K562 (cell line): ENCODE measurements at regions not wholly inside any gene's neighbourhood (a gene's known extent, or its start where the extent isn't known, plus 50 kb on each side); places are given as distances from the start of the nearest gene placed in this dataset.
A peak's percentile ranks its signal among the peaks of the same experiment; 100 is the strongest.

Source experiments
- ATAC-seq: fragments of 200-7000 bp; cut with Tn5 transposase; 3 replicates; pipeline ENCODE4 v1.9.1; 2020; ENCODE audit warnings: moderate library complexity
- BruUV-seq: library from RNA; stranded (reverse); fragments of 400-500 nt; replicated peaks from 2 replicates; lab custom pipeline; 2021; lab: Mats Ljungman, UMichigan
- CTCF ChIA-PET: fragments of 300-600 bp; formaldehyde crosslinking; extraction: SDS; loops from one replicate; lab custom pipeline; 2021; ENCODE audit warnings: low intra/inter-chr PET ratio; lab: Yijun Ruan, JAX
- POLR2A ChIA-PET: fragments of 300-600, 350-650 bp; sonication (Branson Sonifier 250); formaldehyde crosslinking; extraction: SDS; loops from one replicate; lab custom pipeline; 2021; ENCODE audit warnings: antibody characterized with exemption, inconsistent platforms; lab: Yijun Ruan, JAX
- DNase-seq, 4 experiments: peaks; one replicate each; pipeline versions ENCODE4 v3.0.0 to v3.0.0-alpha.2; 2011 to 2018; ENCODE audit warnings: low spot score in 3 of 4, mixed read lengths in 3 of 4; ENCODE audit errors: extremely low read depth in 1 of 4
- FAIRE-seq: peaks from 2 replicates; lab custom pipeline; 2011; peaks lifted over from hg19 to GRCh38; lab: Jason Lieb, UNC
- H2AFZ ChIP-seq: 2 replicates; pipeline ENCODE4 v1.6.0; 2011; ENCODE audit warnings: low read depth, low read length, control low read depth, inconsistent platforms
- H3K27ac ChIP-seq: fragments of 200-600 bp; 3 replicates; pipeline ENCODE4 v1.8.0; 2011; ENCODE audit warnings: low read depth, mild to moderate bottlenecking, control low read depth, inconsistent platforms, low read length, moderate library complexity, mixed read lengths; ENCODE audit errors: extremely low read depth
- H3K27me3 ChIP-seq, 2 experiments: fragments of 300-600 bp in 1 of 2; 2 replicates in 1 of 2; 3 replicates in 1 of 2; pipeline versions ENCODE4 v1.6.0 to v1.8.0; 2011; ENCODE audit warnings: inconsistent platforms in 2 of 2, low read length in 2 of 2, mild to moderate bottlenecking in 1 of 2, mixed read lengths in 1 of 2, moderate library complexity in 1 of 2; ENCODE audit not compliant: control insufficient read depth in 2 of 2, insufficient read depth in 2 of 2
- H3K36me3 ChIP-seq: fragments of 300-600 bp; 3 replicates; pipeline ENCODE4 v1.8.0; 2011; ENCODE audit warnings: mild to moderate bottlenecking, low read length, inconsistent platforms; ENCODE audit not compliant: control insufficient read depth, insufficient read depth
- H3K4me1 ChIP-seq, 2 experiments: fragments of 200-600 bp in 1 of 2; replicated peaks in 1 of 2; 2 replicates in 1 of 2; 3 replicates in 1 of 2; pipeline versions ENCODE4 v1.5.1 to v1.8.0; 2011; ENCODE audit warnings: inconsistent platforms in 2 of 2, low read length in 2 of 2, mild to moderate bottlenecking in 1 of 2, mixed read lengths in 1 of 2, moderate library complexity in 1 of 2; ENCODE audit not compliant: control insufficient read depth in 2 of 2, insufficient read depth in 2 of 2
- H3K4me2 ChIP-seq: 2 replicates; pipeline ENCODE4 v1.6.1; 2011; ENCODE audit warnings: low read length, control low read depth, inconsistent platforms, mixed read lengths; ENCODE audit not compliant: insufficient read depth
- H3K4me3 ChIP-seq: fragments of 200-600 bp; sonication (generic), shearing (Covaris generic); 2 replicates; pipeline ENCODE4 v1.5.1; 2016; ENCODE audit warnings: control low read depth, inconsistent platforms
- H3K79me2 ChIP-seq: fragments of 200-600 bp; 3 replicates; pipeline ENCODE4 v1.8.0; 2011; ENCODE audit warnings: low read length, inconsistent platforms; ENCODE audit not compliant: control insufficient read depth, insufficient read depth
- H3K9ac ChIP-seq, 2 experiments: 2 replicates each; pipeline versions ENCODE4 v1.6.0 to v1.6.1; 2011; ENCODE audit warnings: low read depth in 2 of 2, low read length in 2 of 2, control low read depth in 1 of 2, inconsistent platforms in 1 of 2, mild to moderate bottlenecking in 1 of 2, mixed read lengths in 1 of 2; ENCODE audit not compliant: insufficient read depth in 1 of 2
- H3K9me1 ChIP-seq: one replicate; pipeline ENCODE4 v1.6.0; 2011; ENCODE audit warnings: inconsistent platforms, mild to moderate bottlenecking, low read length, moderate library complexity; ENCODE audit not compliant: control insufficient read depth, insufficient read depth
- H3K9me3 ChIP-seq: replicated peaks from 2 replicates; pipeline ENCODE4 v1.5.1; 2011; ENCODE audit warnings: low read depth, low read length, inconsistent platforms; ENCODE audit not compliant: control insufficient read depth, insufficient read depth
- H4K20me1 ChIP-seq: replicated peaks from 2 replicates; pipeline ENCODE4 v1.6.1; 2011; ENCODE audit warnings: low read length, inconsistent platforms, mixed read lengths; ENCODE audit not compliant: control insufficient read depth, insufficient read depth
- ELK1 ChIP-seq: sonication (generic); formaldehyde crosslinking; IDR thresholded peaks from 2 replicates; pipeline ENCODE4 v1.8.1; 2022; ENCODE audit warnings: missing genetic modification reagents
- NCOA1 ChIP-seq: fragments of 450-650 bp; IDR thresholded peaks from 2 replicates; pipeline ENCODE4 v1.6.1; 2016; ENCODE audit warnings: low read depth
- NFIC ChIP-seq: fragments of 450-650 bp; IDR thresholded peaks from 2 replicates; pipeline ENCODE4 v1.6.1; 2017; ENCODE audit warnings: mild to moderate bottlenecking, inconsistent platforms
- PPARD ChIP-seq: fragments of 250-450 bp; sonication (Bioruptor Pico); IDR thresholded peaks from 2 replicates; pipeline ENCODE4 v1.8.0; 2022; ENCODE audit warnings: inconsistent platforms, mild to moderate bottlenecking, moderate library complexity
- TEAD4 ChIP-seq, 2 experiments: sonication (generic) in 1 of 2; formaldehyde crosslinking in 1 of 2; IDR thresholded peaks; 2 replicates each; pipeline versions ENCODE4 v1.6.1 to v1.8.0; 2012 to 2022; ENCODE audit warnings: borderline replicate concordance in 1 of 2, inconsistent platforms in 1 of 2, low read length in 1 of 2, mild to moderate bottlenecking in 1 of 2, missing genetic modification reagents in 1 of 2
- XRCC3 ChIP-seq: fragments of 450-650 bp; IDR thresholded peaks from 2 replicates; pipeline ENCODE4 v1.6.1; 2017; ENCODE audit warnings: mild to moderate bottlenecking, moderate library complexity
- ZNF77 ChIP-seq: fragments of 250-450 bp; sonication (Bioruptor Pico); IDR thresholded peaks from 2 replicates; pipeline ENCODE4 v1.5.0; 2020
- WGBS: fragments of 100-300 bp; shearing (Covaris generic); methylation state at CpG from one replicate; pipeline ENCODE4 v1.1.6; 2016; ENCODE audit warnings: low coverage, mixed read lengths; ENCODE audit not compliant: insufficient coverage; ENCODE audit errors: missing lambda C conversion rate; 5-methylcytosine and 5-hydroxymethylcytosine counted together
- in situ Hi-C: fragments of 300-500 bp; cut with MboI; formaldehyde crosslinking; loops from 4 replicates; pipeline ENCODE4 v1.15.0; 2018; ENCODE audit warnings: inconsistent platforms, mixed read lengths
- intact Hi-C: fragments of 100-400 bp; cut with micrococcal nuclease; formaldehyde crosslinking; loops from 2 replicates; pipeline ENCODE4 v1.14.2; 2022
- TF ChIP-seq, protein P1 (sequence below): fragments of 450-650 bp; conservative IDR thresholded peaks from 2 replicates; pipeline ENCODE4 v1.6.1; 2016; ENCODE audit warnings: missing genetic modification characterization, low read depth, mild to moderate bottlenecking, control low read depth, missing compliant biosample characterization

GRCh38 chr18:79599441-79599931, 80.1 kb upstream of the CTDP1 start (continued):
- TF ChIP-seq, protein P1, sequence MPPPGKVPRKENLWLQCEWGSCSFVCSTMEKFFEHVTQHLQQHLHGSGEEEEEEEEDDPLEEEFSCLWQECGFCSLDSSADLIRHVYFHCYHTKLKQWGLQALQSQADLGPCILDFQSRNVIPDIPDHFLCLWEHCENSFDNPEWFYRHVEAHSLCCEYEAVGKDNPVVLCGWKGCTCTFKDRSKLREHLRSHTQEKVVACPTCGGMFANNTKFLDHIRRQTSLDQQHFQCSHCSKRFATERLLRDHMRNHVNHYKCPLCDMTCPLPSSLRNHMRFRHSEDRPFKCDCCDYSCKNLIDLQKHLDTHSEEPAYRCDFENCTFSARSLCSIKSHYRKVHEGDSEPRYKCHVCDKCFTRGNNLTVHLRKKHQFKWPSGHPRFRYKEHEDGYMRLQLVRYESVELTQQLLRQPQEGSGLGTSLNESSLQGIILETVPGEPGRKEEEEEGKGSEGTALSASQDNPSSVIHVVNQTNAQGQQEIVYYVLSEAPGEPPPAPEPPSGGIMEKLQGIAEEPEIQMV (tag) = no peak
- no peak for TF ChIP-seq NCOA1

DNA sequence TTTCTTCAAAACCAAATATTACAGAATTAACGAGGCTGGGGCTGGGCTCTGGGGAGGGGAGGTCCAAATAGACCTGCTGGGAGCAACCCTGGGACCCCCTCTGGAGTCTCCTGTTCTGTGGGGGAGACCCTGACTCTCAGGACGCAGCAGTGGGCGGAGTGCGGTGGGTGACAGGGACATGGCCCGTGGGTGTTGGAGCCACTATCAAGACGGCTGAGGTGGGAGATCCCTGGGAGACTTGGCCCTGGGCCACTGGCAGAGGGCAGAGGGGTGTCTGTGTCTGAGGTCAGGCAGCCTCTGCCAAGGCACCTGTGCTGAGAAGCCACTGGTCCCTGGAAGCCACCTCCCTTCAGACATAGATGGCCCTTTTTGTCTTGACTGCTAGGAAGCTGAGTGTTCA, 79.5 kb upstream of the CTDP1 start:
- BruUV-seq = no TSS peak

More for the DNA sequence above, 79.5 kb upstream of the CTDP1 start:
- POLR2A ChIA-PET = no interaction called here
- H3K9me1 ChIP-seq = no peaks in the 10 kb centered on the region
- H3K4me3 ChIP-seq = no peak overlapping the region
- no peak overlapping the region for H3K4me2 ChIP-seq
- H3K9me3 ChIP-seq = no peaks in the 10 kb centered on the region
- H2AFZ ChIP-seq = no peak overlapping the region
- ATAC-seq (no peak), FAIRE-seq (no peak), DNase-seq (no peak)
- CTCF ChIA-PET = no interaction called here
- no peaks in the 10 kb centered on the region for H4K20me1 ChIP-seq
- peaks cover 7 to 55% of the 10 kb centered on the region in 2 experiments; a peak in 4 of 5 replicates for H3K4me1 ChIP-seq
- H3K27me3 ChIP-seq = peaks cover 13 to 29% of the 10 kb centered on the region in 2 experiments
- H3K27ac ChIP-seq = no peak overlapping the region
- H3K36me3 ChIP-seq = no peaks in the 10 kb centered on the region
- intact Hi-C loops = no loop called here
- 17% methylated on average over 1 of the region's 6 CpGs for WGBS
- no peak overlapping the region for H3K9ac ChIP-seq
- TF ChIP-seq XRCC3 (no peak), PPARD (CRISPR knock-in tag) (no peak), TEAD4 (IDR thresholded peaks at IDR 0.05; ENCODE audit: low read length) (no peak), TEAD4 (CRISPR knock-in tag; IDR thresholded peaks at IDR 0.05; ENCODE audit: borderline replicate concordance) (no peak), ELK1 (CRISPR knock-in tag) (no peak), ZNF77 (CRISPR knock-in tag) (no peak), NFIC (peak; percentile 16; the same call in 1 of the 2 replicates)
- no peaks in the 10 kb centered on the region for H3K79me2 ChIP-seq
- in situ Hi-C loops = no loop called here
